ENCODE measurements at regions not wholly inside any gene's neighbourhood (a gene's known extent, or its start where the extent isn't known, plus 50 kb on each side); places are given as distances from the start of the nearest gene placed in this dataset.

DNA sequence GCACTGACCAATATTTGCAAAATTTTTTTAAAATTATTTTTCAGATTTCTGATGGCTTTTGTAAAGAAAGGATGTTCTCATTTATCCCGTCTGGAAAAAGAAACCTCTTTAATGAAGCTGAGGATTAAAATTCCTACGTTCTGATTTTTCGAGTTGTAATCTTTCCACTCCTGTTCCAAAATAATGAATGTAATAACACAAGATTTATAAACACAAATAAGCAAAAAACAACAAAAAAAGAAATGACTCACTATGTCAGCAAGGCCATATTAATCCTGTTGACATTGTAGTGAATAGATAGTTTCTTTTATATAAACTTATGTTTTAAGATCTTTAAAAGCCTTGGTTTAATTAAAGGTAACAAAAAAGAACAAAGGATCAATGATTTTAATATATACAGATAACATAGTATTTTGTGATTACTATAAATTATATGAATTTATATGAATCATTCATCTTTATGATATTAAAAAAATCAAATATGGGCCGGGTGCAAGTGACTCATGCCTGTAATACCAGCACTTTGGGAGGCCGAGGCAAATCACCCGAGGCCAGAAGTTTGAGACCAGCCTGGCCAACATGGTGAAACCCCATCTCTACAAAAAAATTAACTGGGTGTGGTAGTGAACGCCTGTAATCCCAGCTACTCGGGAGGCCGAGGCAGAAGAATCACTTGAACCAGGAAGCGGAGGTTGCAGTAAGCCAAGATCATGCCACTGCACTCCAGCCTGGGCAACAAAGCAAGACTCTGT is 336.6 kb upstream of the DAB2 start:
- DNase-seq (ENCODE audit: low read depth, low spot score) = no peak
- TF ChIP-seq CTCF (IDR thresholded peaks at IDR 0.05; ENCODE audit: insufficient read depth, low read length, missing control alignments) = no peak
- POLR2A ChIA-PET = interaction anchor here (0.7 kb wide), 1 partner anchor 14 kb away, joined by 3 read pairs; no protein-coding TSS in a partner anchor
- CTCF ChIA-PET = interaction anchor here (2.1 kb wide), 1 partner anchor 19 kb away, joined by 5 read pairs; no protein-coding TSS in a partner anchor
- H3K4me3 ChIP-seq (ENCODE audit: low read depth, low read length) = no peak overlapping the region

- TF ChIP-seq CTCF (IDR thresholded peaks at IDR 0.05; ENCODE audit: insufficient read depth, low read length, missing control alignments) = no peak
- POLR2A ChIA-PET = interaction anchor here (0.7 kb wide), 1 partner anchor 14 kb away, joined by 3 read pairs; no protein-coding TSS in a partner anchor
- peak; percentile 92 for DNase-seq (ENCODE audit: low read depth, low spot score)
- CTCF ChIA-PET = interaction anchor here (2.1 kb wide), 1 partner anchor 19 kb away, joined by 5 read pairs; no protein-coding TSS in a partner anchor
- no peak overlapping the region for H3K4me3 ChIP-seq (ENCODE audit: low read depth, low read length)
These were observed 335.8 kb upstream of the DAB2 start for GRCh38 chr5:39760385-39761198.

- no peak for DNase-seq (ENCODE audit: low read depth, low spot score)
- no peak overlapping the region for H3K4me3 ChIP-seq (ENCODE audit: low read depth, low read length)
- ChIA-PET POLR2A (no interaction called here), CTCF (no interaction called here)
- no peak for TF ChIP-seq CTCF (IDR thresholded peaks at IDR 0.05; ENCODE audit: insufficient read depth, low read length, missing control alignments)
These were observed 334.9 kb upstream of the DAB2 start for GRCh38 chr5:39759701-39760100.

DNA sequence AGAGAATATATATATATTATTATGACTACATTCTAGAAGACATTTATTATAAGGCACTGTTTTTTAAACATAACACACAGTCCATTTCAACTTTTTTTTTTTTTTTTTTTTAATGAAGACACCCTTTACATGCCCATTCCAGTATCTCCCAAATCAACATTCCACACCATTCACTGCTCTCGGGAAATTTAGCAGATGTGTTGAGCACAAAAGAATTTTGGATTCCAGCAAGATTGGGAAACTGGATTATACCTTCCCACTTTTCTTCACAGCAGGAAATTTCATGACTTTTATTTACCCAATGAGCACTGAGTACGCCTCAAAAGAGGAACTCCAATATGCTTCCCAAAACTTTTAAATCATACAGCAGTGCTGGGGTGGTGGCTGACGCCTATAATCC is 333.6 kb upstream of the DAB2 start:
- ChIA-PET POLR2A (no interaction called here), CTCF (no interaction called here)
- DNase-seq (ENCODE audit: low read depth, low spot score) = no peak
- no peak overlapping the region for H3K4me3 ChIP-seq (ENCODE audit: low read depth, low read length)
- no peak for TF ChIP-seq CTCF (IDR thresholded peaks at IDR 0.05; ENCODE audit: insufficient read depth, low read length, missing control alignments)

- H3K4me3 ChIP-seq (ENCODE audit: low read depth, low read length) = no peak overlapping the region
- TF ChIP-seq CTCF (IDR thresholded peaks at IDR 0.05; ENCODE audit: insufficient read depth, low read length, missing control alignments) = no peak
- DNase-seq (ENCODE audit: low read depth, low spot score) = no peak
- POLR2A ChIA-PET = no interaction called here
- CTCF ChIA-PET = no interaction called here
These were observed 332.4 kb upstream of the DAB2 start for GRCh38 chr5:39757131-39757530.

GRCh38 chr5:39755986-39756385 is 331.2 kb upstream of the DAB2 start:
- POLR2A ChIA-PET = no interaction called here
- DNase-seq (ENCODE audit: low read depth, low spot score) = peak; percentile 91

More at GRCh38 chr5:39755986-39756385, 331.2 kb upstream of the DAB2 start:
- TF ChIP-seq CTCF (IDR thresholded peaks at IDR 0.05; ENCODE audit: insufficient read depth, low read length, missing control alignments) = no peak
- H3K4me3 ChIP-seq (ENCODE audit: low read depth, low read length) = no peak overlapping the region
- CTCF ChIA-PET = interaction anchor here (1.7 kb wide), 1 partner anchor 193 kb away, joined by 4 read pairs; no protein-coding TSS in a partner anchor
